GM21515 (cell line): ENCODE measurements at regions not wholly inside any gene's neighbourhood (a gene's known extent, or its start where the extent isn't known, plus 50 kb on each side); places are given as distances from the start of the nearest gene placed in this dataset.
"Not testable (repeated sequence)": the region's sequence is repeated elsewhere in the genome, so short reads cannot be mapped to it uniquely, and the experiment has no call there.

Source experiments
- ATAC-seq: cut with Tn5 transposase; IDR thresholded peaks from one replicate; pipeline ENCODE4 v1.9.1; 2021; ENCODE audit not compliant: unreplicated experiment

DNA sequence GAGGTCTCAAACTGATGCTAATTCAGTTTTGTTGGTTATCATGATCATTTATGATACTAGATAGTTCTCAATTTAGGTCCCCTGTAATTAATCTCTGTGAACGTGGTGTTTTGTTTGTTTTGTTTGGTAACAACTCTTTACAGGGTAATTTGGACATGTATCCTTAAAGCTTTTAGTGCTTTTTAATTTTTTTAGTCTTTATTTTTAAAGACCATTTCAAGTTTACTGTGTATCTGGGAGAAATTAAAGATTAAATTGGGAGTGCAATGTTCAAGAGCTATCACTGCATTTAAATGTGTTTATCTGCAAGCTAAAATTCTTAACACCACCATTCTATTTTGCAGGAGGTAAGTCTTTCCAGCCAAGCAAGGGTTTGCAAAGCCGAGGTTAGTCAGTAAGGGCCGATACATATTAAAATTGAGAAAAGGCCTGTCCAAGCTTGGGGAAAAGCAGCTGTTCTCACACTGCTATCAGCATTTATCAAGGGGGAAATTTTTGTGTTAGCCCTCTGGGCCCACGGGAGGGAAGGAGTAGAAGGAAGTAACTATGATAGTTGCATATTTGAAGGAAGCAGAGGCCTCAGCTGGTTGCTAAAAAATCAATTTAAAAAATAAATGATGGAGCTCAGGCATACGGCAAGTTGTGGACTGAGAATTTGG lies 59.3 kb upstream of the ZNF217 start:
- no peak for ATAC-seq

DNA sequence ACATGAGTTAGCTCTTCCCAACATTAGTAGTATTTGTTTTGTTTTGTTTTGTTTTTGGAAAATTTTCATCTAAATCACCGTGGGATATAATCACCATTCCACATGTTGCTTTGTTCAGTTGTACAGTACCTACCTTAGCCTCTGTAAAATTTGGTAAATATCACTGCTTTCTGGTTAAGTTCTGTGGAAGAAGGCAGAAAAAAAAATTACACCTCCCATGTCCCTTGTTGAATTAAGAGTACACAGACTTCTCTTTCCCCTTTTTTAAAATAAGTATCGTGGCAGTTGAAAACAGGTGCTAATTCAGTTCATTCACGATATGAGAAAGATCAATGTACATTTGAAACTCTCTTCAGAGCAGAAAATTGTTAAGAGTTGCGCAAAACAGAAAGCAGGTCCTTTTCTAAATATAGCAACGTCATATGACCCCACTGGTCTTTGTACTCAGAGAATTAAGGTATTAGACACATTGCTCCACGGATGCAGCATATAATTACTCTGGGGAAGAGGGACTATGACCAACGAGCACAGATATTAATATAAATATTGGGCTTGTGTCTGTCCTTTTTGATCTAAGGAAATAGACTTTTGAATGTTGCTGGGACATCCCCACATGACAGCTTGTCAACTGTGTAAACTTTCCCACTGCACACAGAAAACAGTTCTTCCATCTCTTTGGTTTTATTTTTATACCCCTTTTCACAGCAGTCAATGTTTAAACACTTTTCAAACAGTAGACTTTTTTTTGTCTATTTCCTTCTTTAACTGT lies 58.6 kb upstream of the ZNF217 start:
- ATAC-seq, result peak; percentile 65

GRCh38 chr20:53649493-53649892 lies 55.9 kb upstream of the ZNF217 start:
- ATAC-seq, result not testable (repeated sequence)

DNA sequence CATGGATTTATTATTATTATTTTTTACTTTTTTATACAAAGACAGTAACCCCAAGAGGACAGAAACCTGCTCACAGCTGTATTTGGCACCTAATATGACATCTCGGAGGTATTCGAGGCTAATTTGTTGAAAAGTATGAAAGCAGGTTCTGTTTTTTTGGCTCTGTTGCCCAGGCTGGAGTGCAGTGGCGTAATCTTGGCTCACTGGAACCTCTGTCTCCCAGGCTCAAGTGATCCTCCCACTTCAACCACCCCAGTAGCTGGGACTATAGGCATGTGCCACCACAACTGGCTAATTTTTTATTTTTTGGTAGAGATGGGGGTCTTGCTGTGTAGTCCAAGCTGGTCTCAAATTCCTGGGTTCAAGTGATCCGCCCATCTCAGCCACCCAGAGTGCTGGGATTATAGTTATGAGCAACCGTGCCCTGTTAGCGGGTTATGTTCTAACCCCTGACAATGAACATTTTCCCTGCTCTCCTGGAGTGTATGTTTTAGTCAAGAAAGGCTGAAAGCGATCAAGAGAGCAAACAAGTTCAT lies 53.7 kb upstream of the ZNF217 start:
- ATAC-seq, result no peak

GRCh38 chr20:53646550-53646949 lies 52.9 kb upstream of the ZNF217 start:
- ATAC-seq, result no peak

DNA sequence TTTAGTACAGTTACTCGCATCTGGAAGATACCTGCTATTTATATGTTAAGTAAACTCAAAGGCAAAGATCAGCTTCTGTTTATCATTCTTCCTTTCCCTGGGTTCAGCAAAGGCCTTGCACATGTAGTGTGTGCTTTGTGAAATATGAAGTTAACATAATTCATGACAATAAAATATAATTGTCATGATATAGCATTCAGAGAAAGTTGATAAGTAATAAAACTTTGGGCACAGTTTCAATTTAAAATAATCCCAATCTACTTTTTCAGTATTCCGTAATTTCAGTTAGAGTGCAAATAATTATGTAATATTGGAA lies 51.9 kb upstream of the ZNF217 start:
- ATAC-seq, result no peak

GRCh38 chr20:53644108-53644507 lies 50.5 kb upstream of the ZNF217 start:
- ATAC-seq, result not testable (repeated sequence)
